NB4 (cell line): ENCODE measurements at regions not wholly inside any gene's neighbourhood (a gene's known extent, or its start where the extent isn't known, plus 50 kb on each side); places are given as distances from the start of the nearest gene placed in this dataset.

ENCODE experiments used
- DNase-seq: peaks from one replicate; pipeline ENCODE4 v3.0.0; 2010; ENCODE audit warnings: low read depth
- H3K4me3 ChIP-seq: one replicate; pipeline ENCODE4 v1.5.1; 2011; ENCODE audit warnings: mild to moderate bottlenecking, low read depth, low read length, moderate library complexity
- MAX ChIP-seq: IDR thresholded peaks from 2 replicates; pipeline ENCODE4 v1.6.1; 2011; ENCODE audit warnings: low read depth, low read length
- MYC ChIP-seq: IDR thresholded peaks from 2 replicates; pipeline ENCODE4 v1.6.1; 2011; ENCODE audit warnings: low read depth, low read length
- POLR2A ChIP-seq: IDR thresholded peaks from 2 replicates; pipeline ENCODE4 v1.6.1; 2011; ENCODE audit warnings: mild to moderate bottlenecking; ENCODE audit not compliant: insufficient read length; ENCODE audit errors: extremely low read depth
- TF ChIP-seq, protein P1 (sequence below): IDR thresholded peaks from one replicate; pipeline ENCODE4 v1.5.1; 2012; ENCODE audit warnings: low read depth, low read length

- TF ChIP-seq POLR2A (no peak), MYC (no peak), MAX (no peak)
- TF ChIP-seq, protein P1, sequence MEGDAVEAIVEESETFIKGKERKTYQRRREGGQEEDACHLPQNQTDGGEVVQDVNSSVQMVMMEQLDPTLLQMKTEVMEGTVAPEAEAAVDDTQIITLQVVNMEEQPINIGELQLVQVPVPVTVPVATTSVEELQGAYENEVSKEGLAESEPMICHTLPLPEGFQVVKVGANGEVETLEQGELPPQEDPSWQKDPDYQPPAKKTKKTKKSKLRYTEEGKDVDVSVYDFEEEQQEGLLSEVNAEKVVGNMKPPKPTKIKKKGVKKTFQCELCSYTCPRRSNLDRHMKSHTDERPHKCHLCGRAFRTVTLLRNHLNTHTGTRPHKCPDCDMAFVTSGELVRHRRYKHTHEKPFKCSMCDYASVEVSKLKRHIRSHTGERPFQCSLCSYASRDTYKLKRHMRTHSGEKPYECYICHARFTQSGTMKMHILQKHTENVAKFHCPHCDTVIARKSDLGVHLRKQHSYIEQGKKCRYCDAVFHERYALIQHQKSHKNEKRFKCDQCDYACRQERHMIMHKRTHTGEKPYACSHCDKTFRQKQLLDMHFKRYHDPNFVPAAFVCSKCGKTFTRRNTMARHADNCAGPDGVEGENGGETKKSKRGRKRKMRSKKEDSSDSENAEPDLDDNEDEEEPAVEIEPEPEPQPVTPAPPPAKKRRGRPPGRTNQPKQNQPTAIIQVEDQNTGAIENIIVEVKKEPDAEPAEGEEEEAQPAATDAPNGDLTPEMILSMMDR, result peak; percentile 17
- no peak overlapping the region for H3K4me3 ChIP-seq
- DNase-seq, result peak; percentile 34
These were observed 302.5 kb upstream of the ATP11B start for GRCh38 chr3:182490596-182491491.

DNA sequence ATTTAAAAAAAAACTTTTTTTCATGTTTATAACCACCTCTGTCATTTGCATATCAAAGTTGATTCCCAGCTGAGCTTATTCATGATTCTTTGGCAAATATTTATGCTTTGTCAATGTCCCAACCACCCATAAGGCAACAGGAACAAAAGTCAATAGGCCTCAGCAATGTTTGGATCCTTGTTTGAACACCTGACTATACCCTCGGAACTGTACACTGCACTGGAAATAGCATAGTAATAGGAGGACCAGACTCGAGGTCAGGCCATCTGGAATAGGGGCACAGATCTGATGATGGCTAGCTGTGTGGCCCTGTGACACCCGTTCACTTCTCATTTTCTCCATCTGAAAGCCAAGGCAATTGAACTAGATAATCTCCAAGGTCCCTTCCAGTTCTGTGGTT, 301.7 kb upstream of the ATP11B start:
- no peak overlapping the region for H3K4me3 ChIP-seq
- TF ChIP-seq MAX, result no peak
- TF ChIP-seq, protein P1, result no peak
- TF ChIP-seq POLR2A, result no peak
- no peak for TF ChIP-seq MYC
- no peak for DNase-seq

DNA sequence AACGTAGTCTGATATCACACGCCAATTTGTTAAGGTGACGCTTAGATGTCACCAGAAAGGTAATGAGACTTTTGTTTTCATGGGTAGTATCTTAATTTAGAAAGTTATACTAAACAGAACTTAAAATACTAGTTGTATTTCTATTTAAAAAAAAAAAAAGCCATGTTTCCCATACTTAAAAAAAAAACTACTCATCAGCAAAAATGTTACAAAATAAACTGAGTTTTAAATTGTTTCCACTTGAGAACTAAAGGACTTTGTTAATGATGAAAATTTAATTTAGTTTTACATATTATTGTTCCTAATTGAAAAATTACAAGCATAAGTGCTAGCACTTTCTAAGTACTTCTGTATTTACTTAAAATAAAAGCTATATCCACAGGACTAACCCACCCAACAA, 300.8 kb upstream of the ATP11B start:
- TF ChIP-seq MAX, result no peak
- no peak for TF ChIP-seq MYC
- no peak for TF ChIP-seq POLR2A
- TF ChIP-seq, protein P1, result no peak

GRCh38 chr3:182500289-182500688, 293.0 kb upstream of the ATP11B start:
- DNase-seq, result no peak
- no peak overlapping the region for H3K4me3 ChIP-seq
- TF ChIP-seq POLR2A (no peak), MYC (no peak), MAX (no peak)
- TF ChIP-seq, protein P1, result no peak

More for the DNA sequence above, 300.8 kb upstream of the ATP11B start:
- no peak overlapping the region for H3K4me3 ChIP-seq
- no peak for DNase-seq

DNA sequence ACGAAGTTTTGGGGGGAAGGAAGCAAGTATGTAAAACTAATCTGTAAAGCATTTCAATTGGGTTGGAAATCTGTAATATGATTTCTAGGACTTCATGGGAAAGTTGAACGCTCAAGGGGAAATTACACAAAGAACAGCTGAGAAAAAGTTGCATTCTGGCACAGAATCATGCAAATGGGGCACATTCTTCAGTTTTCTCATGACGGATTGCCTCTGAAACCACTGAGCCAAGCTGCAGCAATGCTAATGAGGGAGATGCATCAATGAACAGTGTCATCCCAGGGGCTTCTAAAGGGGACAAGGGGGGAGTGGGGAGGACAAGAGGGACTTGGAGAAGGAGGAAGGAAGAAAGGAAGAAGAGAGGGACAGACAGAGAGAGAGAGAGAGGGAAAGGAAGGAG, 291.4 kb upstream of the ATP11B start:
- TF ChIP-seq MAX, result no peak
- TF ChIP-seq MYC, result no peak
- TF ChIP-seq, protein P1, result no peak
- TF ChIP-seq POLR2A, result no peak
- DNase-seq, result no peak
- no peak overlapping the region for H3K4me3 ChIP-seq
